Liver (tissue), 8 donors: ENCODE measurements at regions not wholly inside any gene's neighbourhood (a gene's known extent, or its start where the extent isn't known, plus 50 kb on each side); places are given as distances from the start of the nearest gene placed in this dataset.

Experiments
- DNase-seq: peaks from one replicate; pipeline ENCODE4 v3.0.0-alpha.2; 2017; ENCODE audit warnings: low spot score
- H3K27ac ChIP-seq, 2 donors: one replicate each; pipeline ENCODE4 v1.7.0; 2013; ENCODE audit warnings: inconsistent platforms in 2 of 2, low read length in 2 of 2, control low read depth in 1 of 2, low read depth in 1 of 2, mild to moderate bottlenecking in 1 of 2
- H3K27me3 ChIP-seq, 4 donors: one replicate each; pipeline versions ENCODE4 v1.6.1 to v1.7.0; 2013; ENCODE audit warnings: low read length in 3 of 4, inconsistent platforms in 1 of 4, mild to moderate bottlenecking in 1 of 4, moderate library complexity in 1 of 4; ENCODE audit not compliant: control insufficient read depth in 4 of 4, insufficient read depth in 4 of 4
- H3K36me3 ChIP-seq, 4 donors: one replicate each; pipeline versions ENCODE4 v1.6.1 to v1.7.0; 2013; ENCODE audit warnings: low read length in 3 of 4, mild to moderate bottlenecking in 3 of 4, low read depth in 1 of 4, moderate library complexity in 1 of 4; ENCODE audit not compliant: control insufficient read depth in 4 of 4, insufficient read depth in 3 of 4
- H3K4me1 ChIP-seq, 4 donors: one replicate each; pipeline versions ENCODE4 v1.6.1 to v1.7.0; 2013; ENCODE audit warnings: low read length in 3 of 4, mild to moderate bottlenecking in 3 of 4, moderate library complexity in 1 of 4; ENCODE audit not compliant: control insufficient read depth in 4 of 4, insufficient read depth in 4 of 4
- H3K4me3 ChIP-seq, 3 donors: one replicate each; pipeline versions ENCODE4 v1.6.1 to v1.7.0; 2013; ENCODE audit warnings: low read length in 3 of 3, control low read depth in 1 of 3, low read depth in 1 of 3, mild to moderate bottlenecking in 1 of 3
- H3K9ac ChIP-seq, 2 donors: one replicate each; pipeline ENCODE4 v1.7.0; 2013; ENCODE audit warnings: low read length in 2 of 2, mild to moderate bottlenecking in 2 of 2, moderate library complexity in 2 of 2, control low read depth in 1 of 2, low read depth in 1 of 2
- H3K9me3 ChIP-seq, 4 donors: one replicate each; pipeline versions ENCODE4 v1.6.1 to v1.7.0; 2013; ENCODE audit warnings: low read length in 3 of 4; ENCODE audit not compliant: control insufficient read depth in 4 of 4
- CTCF ChIP-seq: fragments of 150-350 bp; IDR thresholded peaks from 2 replicates; pipeline ENCODE4 v1.5.1; 2017; ENCODE audit warnings: improper control_type of control experiment, low read depth, low read length; ENCODE audit not compliant: missing input control
- FOXA2 ChIP-seq: IDR thresholded peaks from 2 replicates; pipeline ENCODE4 v1.6.1; 2016; ENCODE audit warnings: antibody characterized with exemption
- GABPA ChIP-seq, 2 donors: IDR thresholded peaks in 1 of 2; conservative IDR thresholded peaks in 1 of 2; 2 replicates each; pipeline ENCODE4 v1.6.1; 2016; ENCODE audit warnings: antibody characterized with exemption in 2 of 2, mild to moderate bottlenecking in 1 of 2, moderate library complexity in 1 of 2
- HNF4A ChIP-seq, 2 donors: conservative IDR thresholded peaks; 2 replicates each; pipeline ENCODE4 v1.6.1; 2016; ENCODE audit warnings: antibody characterized with exemption in 2 of 2, mild to moderate bottlenecking in 2 of 2
- HNF4G ChIP-seq: IDR thresholded peaks from 2 replicates; pipeline ENCODE4 v1.6.1; 2016; ENCODE audit warnings: antibody characterized with exemption
- JUND ChIP-seq, 2 donors: IDR thresholded peaks; 2 replicates each; pipeline ENCODE4 v1.6.1; 2016; ENCODE audit warnings: antibody characterized with exemption in 2 of 2
- NR2F2 ChIP-seq: IDR thresholded peaks from 2 replicates; pipeline ENCODE4 v1.6.1; 2016; ENCODE audit warnings: antibody characterized with exemption
- RAD21 ChIP-seq, 2 donors: IDR thresholded peaks; 2 replicates each; pipeline ENCODE4 v1.6.1; 2016; ENCODE audit warnings: antibody characterized with exemption in 2 of 2, mild to moderate bottlenecking in 2 of 2
- REST ChIP-seq: IDR thresholded peaks from 2 replicates; pipeline ENCODE4 v1.6.1; 2016; ENCODE audit warnings: antibody characterized with exemption, mild to moderate bottlenecking
- RXRA ChIP-seq, 2 donors: IDR thresholded peaks; 2 replicates each; pipeline ENCODE4 v1.6.1; 2017 to 2018; ENCODE audit warnings: antibody characterized with exemption in 2 of 2, mild to moderate bottlenecking in 1 of 2
- SP1 ChIP-seq: IDR thresholded peaks from 2 replicates; pipeline ENCODE4 v1.6.1; 2018; ENCODE audit warnings: antibody characterized with exemption, mild to moderate bottlenecking
- TAF1 ChIP-seq: conservative IDR thresholded peaks from 2 replicates; pipeline ENCODE4 v1.6.1; 2016; ENCODE audit warnings: antibody characterized with exemption, mild to moderate bottlenecking
- YY1 ChIP-seq: IDR thresholded peaks from 2 replicates; pipeline ENCODE4 v1.6.1; 2016; ENCODE audit warnings: antibody characterized with exemption, mild to moderate bottlenecking
- ZBTB33 ChIP-seq: IDR thresholded peaks from 2 replicates; pipeline ENCODE4 v1.6.1; 2016; ENCODE audit warnings: antibody characterized with exemption
- WGBS: extraction: QIAGEN DNeasy Blood & Tissue Kit; methylation state at CpG from one replicate; pipeline ENCODE4 v1.1.7; 2013; 5-methylcytosine and 5-hydroxymethylcytosine counted together
- TF ChIP-seq, protein P1 (sequence below): IDR thresholded peaks from 2 replicates; pipeline ENCODE4 v1.6.1; 2016; ENCODE audit warnings: antibody characterized with exemption
- TF ChIP-seq, protein P2 (sequence below): IDR thresholded peaks from 2 replicates; pipeline ENCODE4 v1.6.1; 2016; ENCODE audit warnings: antibody characterized with exemption
- donor health status: healthy.
- donor health status: healthy.
- donor health status: healthy.
- donor health status: healthy.
- donor health status: healthy.

- H3K9me3 ChIP-seq, result no peaks in the 10 kb centered on the region
- TF ChIP-seq NR2F2 (no peak), HNF4A (conservative IDR thresholded peaks at IDR 0.05) (no peak), TAF1 (no peak), GABPA (IDR thresholded peaks at IDR 0.05 in 1 of 2, conservative IDR thresholded peaks at IDR 0.05 in 1 of 2) (no peak)
- TF ChIP-seq, protein P1, sequence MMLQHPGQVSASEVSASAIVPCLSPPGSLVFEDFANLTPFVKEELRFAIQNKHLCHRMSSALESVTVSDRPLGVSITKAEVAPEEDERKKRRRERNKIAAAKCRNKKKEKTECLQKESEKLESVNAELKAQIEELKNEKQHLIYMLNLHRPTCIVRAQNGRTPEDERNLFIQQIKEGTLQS, result no peak
- TF ChIP-seq, protein P2, sequence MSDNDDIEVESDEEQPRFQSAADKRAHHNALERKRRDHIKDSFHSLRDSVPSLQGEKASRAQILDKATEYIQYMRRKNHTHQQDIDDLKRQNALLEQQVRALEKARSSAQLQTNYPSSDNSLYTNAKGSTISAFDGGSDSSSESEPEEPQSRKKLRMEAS, result no peak
- H3K27ac ChIP-seq, result no peak overlapping the region
- H3K27me3 ChIP-seq, result no peaks in the 10 kb centered on the region
- peaks cover 2 to 5% (median 3%) of the 10 kb centered on the region in 4 donors for H3K4me1 ChIP-seq
- H3K4me3 ChIP-seq, result no peak overlapping the region
- DNase-seq, result no peak
- no peak overlapping the region for H3K9ac ChIP-seq
- H3K36me3 ChIP-seq, result no peaks in the 10 kb centered on the region
These were observed 268.8 kb upstream of the RASGEF1B start for GRCh38 chr4:81740487-81740886.

DNA sequence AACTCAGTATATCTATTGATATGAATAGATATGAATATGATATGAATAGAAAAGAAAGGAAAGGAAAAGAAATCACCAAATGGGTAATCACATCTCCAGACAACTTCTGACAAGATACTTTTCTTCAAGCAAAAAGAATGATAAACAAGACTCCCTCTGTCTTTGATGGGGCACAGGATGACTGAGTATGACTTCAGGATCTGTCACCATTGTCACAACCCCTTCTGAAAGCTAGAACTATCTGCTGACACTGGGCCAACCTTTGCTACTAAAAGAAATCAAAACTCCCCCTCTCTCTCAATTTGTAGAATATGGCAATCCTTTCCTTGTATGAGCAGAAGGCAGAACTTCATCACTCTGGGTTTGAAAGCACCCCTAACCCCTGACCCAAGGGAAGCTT, 267.2 kb upstream of the RASGEF1B start:
- no peak for TF ChIP-seq SP1
- TF ChIP-seq ZBTB33, result no peak
- no peak for TF ChIP-seq YY1
- TF ChIP-seq GABPA (IDR thresholded peaks at IDR 0.05 in 1 of 2, conservative IDR thresholded peaks at IDR 0.05 in 1 of 2), result no peak
- TF ChIP-seq, protein P1, result no peak
- H3K9me3 ChIP-seq, result no peaks in the 10 kb centered on the region

GRCh38 chr4:81737865-81738559, 266.3 kb upstream of the RASGEF1B start:
- Histone ChIP-seq H3K27ac (no peak overlapping the region), H3K9me3 (no peaks in the 10 kb centered on the region), H3K36me3 (no peaks in the 10 kb centered on the region), H3K4me3 (no peak overlapping the region), H3K4me1 (peaks cover 0 to 5% (median 3%) of the 10 kb centered on the region in 4 donors), H3K9ac (no peak overlapping the region), H3K27me3 (no peaks in the 10 kb centered on the region)
- DNase-seq, result no peak
- WGBS, result 43% methylated on average over 2 of the region's 2 CpGs
- TF ChIP-seq YY1 (peak; percentile 63), REST (no peak), HNF4G (peak; percentile 64), SP1 (peak; percentile 57), TAF1 (no peak), JUND (IDR thresholded peaks at IDR 0.05) (peak; percentile 60 to 89), RAD21 (IDR thresholded peaks at IDR 0.05) (peak in 1 of 2 donors; percentile 14), CTCF (no peak), FOXA2 (peak; percentile 93), HNF4A (conservative IDR thresholded peaks at IDR 0.05) (peak; percentile 89 to 90), RXRA (IDR thresholded peaks at IDR 0.05) (peak; percentile 29 to 54), NR2F2 (no peak)
- TF ChIP-seq, protein P1, result no peak

More for the DNA sequence above, 267.2 kb upstream of the RASGEF1B start:
- Histone ChIP-seq H3K4me3 (no peak overlapping the region), H3K27ac (no peak overlapping the region), H3K9ac (no peak overlapping the region), H3K4me1 (peaks cover under 1 to 5% (median 3%) of the 10 kb centered on the region in 4 donors), H3K36me3 (no peaks in the 10 kb centered on the region), H3K27me3 (no peaks in the 10 kb centered on the region)
- DNase-seq, result no peak
